ENCODE measurements at regions not wholly inside any gene's neighbourhood (a gene's known extent, or its start where the extent isn't known, plus 50 kb on each side); places are given as distances from the start of the nearest gene placed in this dataset.
"Not testable (repeated sequence)": the region's sequence is repeated elsewhere in the genome, so short reads cannot be mapped to it uniquely, and the experiment has no call there.

DNA sequence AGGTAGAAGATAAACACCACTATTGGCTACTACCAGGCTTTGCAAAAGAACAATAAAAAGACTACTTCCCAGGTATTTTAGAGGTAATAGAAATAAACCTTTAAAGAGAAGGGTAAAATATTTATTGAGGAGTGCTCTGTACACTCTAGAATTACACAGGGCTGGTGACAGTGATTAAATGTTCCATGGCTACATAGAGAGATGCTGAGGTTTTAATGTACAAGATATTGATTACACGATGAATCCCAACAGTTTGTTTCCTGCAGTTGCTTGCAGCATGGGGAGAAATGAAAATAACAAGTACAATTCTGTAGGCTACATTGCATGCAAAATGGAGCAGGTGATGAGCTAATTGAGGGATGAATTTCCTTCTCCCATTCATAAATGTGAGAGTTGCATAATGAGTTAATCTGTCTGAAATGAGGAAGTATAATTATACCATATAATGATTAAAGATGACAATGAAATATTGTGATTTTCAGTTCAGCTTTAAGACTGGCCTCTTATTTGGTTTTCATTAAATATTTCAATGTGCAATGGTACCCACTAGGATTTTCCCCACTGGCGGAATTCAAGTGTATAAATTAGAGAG lies 266.1 kb downstream of the SOCS6 start:
- no peak overlapping the region for H3K4me3 ChIP-seq (ENCODE audit: low read depth, low read length)
- DNase-seq (ENCODE audit: low read depth, low spot score): no peak
- TF ChIP-seq, protein P1, sequence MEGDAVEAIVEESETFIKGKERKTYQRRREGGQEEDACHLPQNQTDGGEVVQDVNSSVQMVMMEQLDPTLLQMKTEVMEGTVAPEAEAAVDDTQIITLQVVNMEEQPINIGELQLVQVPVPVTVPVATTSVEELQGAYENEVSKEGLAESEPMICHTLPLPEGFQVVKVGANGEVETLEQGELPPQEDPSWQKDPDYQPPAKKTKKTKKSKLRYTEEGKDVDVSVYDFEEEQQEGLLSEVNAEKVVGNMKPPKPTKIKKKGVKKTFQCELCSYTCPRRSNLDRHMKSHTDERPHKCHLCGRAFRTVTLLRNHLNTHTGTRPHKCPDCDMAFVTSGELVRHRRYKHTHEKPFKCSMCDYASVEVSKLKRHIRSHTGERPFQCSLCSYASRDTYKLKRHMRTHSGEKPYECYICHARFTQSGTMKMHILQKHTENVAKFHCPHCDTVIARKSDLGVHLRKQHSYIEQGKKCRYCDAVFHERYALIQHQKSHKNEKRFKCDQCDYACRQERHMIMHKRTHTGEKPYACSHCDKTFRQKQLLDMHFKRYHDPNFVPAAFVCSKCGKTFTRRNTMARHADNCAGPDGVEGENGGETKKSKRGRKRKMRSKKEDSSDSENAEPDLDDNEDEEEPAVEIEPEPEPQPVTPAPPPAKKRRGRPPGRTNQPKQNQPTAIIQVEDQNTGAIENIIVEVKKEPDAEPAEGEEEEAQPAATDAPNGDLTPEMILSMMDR (IDR thresholded peaks at IDR 0.05; ENCODE audit: insufficient read depth, low read length, missing control alignments): no peak
- ChIA-PET CTCF (interaction anchor here (0.8 kb wide), 1 partner anchor 64 kb away, joined by 3 read pairs; no protein-coding TSS in a partner anchor), POLR2A (no interaction called here)

DNA sequence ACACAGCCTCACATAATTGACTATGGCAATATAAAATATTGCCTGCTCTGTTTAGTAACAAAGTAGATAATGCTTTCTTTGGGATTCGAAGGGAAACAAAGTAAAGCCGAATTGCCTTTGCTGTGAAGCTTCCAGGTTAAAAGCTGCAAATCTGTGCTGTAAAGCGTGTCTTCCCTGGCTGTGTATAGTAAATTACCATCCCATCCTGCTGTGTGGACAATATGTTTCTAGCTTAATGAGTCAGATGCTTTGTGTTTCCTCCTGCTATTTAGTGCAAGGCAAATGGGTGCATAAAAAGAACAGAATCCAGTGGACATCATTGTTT lies 265.1 kb downstream of the SOCS6 start:
- DNase-seq (ENCODE audit: low read depth, low spot score): no peak
- CTCF ChIA-PET: interaction anchor here (0.9 kb wide), 1 partner anchor 64 kb away, joined by 3 read pairs; no protein-coding TSS in a partner anchor
- POLR2A ChIA-PET: no interaction called here
- no peak overlapping the region for H3K4me3 ChIP-seq (ENCODE audit: low read depth, low read length)
- TF ChIP-seq, protein P1 (IDR thresholded peaks at IDR 0.05; ENCODE audit: insufficient read depth, low read length, missing control alignments): no peak

DNA sequence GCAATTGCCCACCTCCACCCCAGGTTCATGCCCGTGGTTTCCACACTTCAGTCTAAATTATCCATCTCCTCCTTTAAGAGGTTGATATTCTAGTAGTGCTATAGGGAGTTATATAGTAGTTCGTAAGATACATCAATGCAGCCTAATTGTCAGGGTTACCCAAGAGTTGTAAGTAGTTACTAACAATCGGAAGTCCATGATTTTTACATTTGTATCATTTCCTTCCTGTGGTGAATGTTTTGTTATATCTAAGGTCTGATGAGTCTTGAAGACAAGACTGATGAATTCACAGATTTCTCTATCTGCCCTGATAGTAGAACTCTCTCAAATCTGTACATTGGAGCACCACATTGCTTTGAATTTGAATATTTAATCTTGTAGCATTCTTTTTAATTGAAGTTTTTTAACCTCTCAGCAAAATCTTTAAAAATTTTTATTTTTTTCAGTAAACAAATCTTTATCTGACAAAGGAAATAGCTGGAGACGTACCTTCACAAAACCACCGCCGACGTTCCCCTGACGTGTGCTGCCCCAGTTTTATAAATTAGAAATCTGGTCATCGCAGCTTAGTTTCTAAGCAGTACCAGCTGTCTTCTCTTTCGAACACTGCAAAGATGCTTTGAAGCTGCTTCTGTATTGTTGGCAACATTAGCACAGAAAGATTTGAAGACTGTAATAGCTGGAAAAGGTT lies 264.5 kb downstream of the SOCS6 start:
- ChIA-PET POLR2A (no interaction called here), CTCF (interaction anchor here (0.9 kb wide), 1 partner anchor 64 kb away, joined by 3 read pairs; no protein-coding TSS in a partner anchor)
- H3K4me3 ChIP-seq (ENCODE audit: low read depth, low read length): no peak overlapping the region
- no peak for DNase-seq (ENCODE audit: low read depth, low spot score)
- TF ChIP-seq, protein P1 (IDR thresholded peaks at IDR 0.05; ENCODE audit: insufficient read depth, low read length, missing control alignments): no peak

DNA sequence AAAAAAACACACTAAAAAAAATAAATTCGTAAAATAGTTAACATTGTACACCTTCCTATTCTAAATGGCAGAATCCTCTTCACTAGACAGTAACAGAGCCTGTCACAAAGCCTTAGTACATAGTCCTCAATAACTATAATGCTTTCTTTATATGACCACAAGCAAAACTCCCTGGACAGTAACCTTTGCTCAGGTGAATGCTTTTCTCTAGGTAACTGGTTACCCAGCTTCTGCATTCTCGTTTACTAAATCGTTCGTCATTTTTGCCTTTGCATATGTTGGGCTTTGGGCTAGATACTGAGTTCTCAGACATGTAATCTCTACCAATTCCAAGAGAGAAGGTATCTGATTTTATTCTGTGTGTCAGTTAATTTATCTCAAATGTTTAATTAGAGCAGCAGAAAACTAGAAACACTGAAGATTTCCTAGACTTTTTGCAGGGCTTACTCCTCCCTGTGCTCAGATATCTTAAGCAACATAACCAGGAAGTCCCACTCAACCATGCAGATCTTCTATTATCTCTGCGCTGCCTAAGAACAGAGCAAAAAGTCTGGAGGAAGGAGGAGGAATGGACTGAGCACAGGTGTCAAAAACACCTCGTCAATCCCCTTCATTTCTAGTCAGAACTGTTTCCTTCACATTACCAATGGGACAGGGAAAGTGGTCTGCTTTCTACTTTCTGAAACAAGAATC lies 247.7 kb downstream of the SOCS6 start:
- ChIA-PET CTCF (no interaction called here), POLR2A (no interaction called here)
- TF ChIP-seq, protein P1 (IDR thresholded peaks at IDR 0.05; ENCODE audit: insufficient read depth, low read length, missing control alignments): no peak
- no peak for DNase-seq (ENCODE audit: low read depth, low spot score)
- no peak overlapping the region for H3K4me3 ChIP-seq (ENCODE audit: low read depth, low read length)

DNA sequence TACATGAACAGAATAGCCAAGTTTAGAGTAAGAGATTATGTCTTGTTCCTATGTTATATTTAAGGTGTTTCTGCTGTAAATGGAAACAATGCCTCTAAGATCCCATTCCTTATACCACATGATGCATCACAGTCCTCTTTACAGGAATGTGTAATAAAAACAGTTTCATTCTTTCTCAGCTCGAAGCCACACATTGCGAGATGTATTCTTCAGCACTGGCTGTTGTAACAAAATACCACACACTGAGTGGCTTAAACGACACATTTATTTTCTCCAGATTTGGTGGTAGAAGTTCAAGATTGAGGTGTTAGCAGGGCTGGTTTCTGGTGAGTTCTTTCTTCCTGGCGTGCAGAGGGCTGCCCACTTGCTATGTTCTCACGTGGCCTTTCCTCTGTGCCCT lies 246.2 kb downstream of the SOCS6 start:
- no peak overlapping the region for H3K4me3 ChIP-seq (ENCODE audit: low read depth, low read length)
- DNase-seq (ENCODE audit: low read depth, low spot score): no peak
- CTCF ChIA-PET: no interaction called here
- POLR2A ChIA-PET: no interaction called here
- TF ChIP-seq, protein P1 (IDR thresholded peaks at IDR 0.05; ENCODE audit: insufficient read depth, low read length, missing control alignments): no peak

DNA sequence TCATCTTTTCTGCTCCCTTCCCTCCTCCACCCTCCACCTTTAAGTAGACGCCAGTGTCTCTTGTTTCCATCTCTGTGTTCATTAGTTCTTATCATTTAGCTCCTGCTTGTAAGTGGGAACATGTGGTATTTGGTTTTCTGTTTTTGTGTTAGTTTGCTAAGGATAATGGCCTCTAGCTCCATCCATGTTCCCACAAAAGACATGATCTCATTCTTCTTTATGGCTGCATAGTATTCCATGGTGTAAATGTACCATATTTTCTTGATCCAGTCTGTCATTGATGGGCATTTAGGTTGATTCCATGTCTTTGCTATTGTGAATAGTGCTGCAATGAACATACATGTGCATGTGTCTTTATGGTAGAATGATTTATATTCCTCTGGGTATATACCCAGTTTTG lies 236.5 kb downstream of the SOCS6 start:
- H3K4me3 ChIP-seq (ENCODE audit: low read depth, low read length); POLR2A ChIA-PET; DNase-seq (ENCODE audit: low read depth, low spot score): not testable (repeated sequence)
- CTCF ChIA-PET: interaction anchor here (2.0 kb wide), 1 partner anchor 34 kb away, joined by 6 read pairs; no protein-coding TSS in a partner anchor

All from AG04449 (cell line).